ENCODE measurements at regions not wholly inside any gene's neighbourhood (a gene's known extent, or its start where the extent isn't known, plus 50 kb on each side); places are given as distances from the start of the nearest gene placed in this dataset.

DNA sequence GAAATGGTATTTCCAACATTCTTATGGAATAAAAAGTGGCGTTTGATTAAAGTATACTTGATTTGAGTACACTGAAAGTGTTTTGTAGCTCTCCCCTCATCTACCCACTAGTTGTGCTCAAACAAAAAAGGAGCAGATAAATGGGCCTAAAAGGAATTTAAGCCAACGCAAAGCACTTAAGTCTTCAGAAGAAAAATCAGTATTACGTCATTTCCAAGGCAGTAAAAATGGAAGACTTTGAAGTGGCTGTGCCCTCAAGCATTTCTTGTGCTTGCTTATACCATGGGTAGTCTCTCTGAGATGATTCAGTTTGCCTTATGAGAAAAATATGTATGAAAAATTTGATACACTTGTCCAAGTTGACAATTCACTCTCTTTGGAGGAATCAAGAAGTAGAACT, 279.9 kb upstream of the CD180 start:
- TF ChIP-seq TAF1 (IDR thresholded peaks at IDR 0.05; ENCODE audit: borderline replicate concordance, insufficient read depth, low read length) (no peak), POLR2AphosphoS5 (IDR thresholded peaks at IDR 0.05; ENCODE audit: low read depth, low read length) (no peak), REST (IDR thresholded peaks at IDR 0.05; ENCODE audit: insufficient read depth in 1 of 2, low read depth in 2 of 2, low read length in 2 of 2) (no peak)

Data from PFSK-1 (cell line).